ENCODE measurements at regions not wholly inside any gene's neighbourhood (a gene's known extent, or its start where the extent isn't known, plus 50 kb on each side); places are given as distances from the start of the nearest gene placed in this dataset.

DNA sequence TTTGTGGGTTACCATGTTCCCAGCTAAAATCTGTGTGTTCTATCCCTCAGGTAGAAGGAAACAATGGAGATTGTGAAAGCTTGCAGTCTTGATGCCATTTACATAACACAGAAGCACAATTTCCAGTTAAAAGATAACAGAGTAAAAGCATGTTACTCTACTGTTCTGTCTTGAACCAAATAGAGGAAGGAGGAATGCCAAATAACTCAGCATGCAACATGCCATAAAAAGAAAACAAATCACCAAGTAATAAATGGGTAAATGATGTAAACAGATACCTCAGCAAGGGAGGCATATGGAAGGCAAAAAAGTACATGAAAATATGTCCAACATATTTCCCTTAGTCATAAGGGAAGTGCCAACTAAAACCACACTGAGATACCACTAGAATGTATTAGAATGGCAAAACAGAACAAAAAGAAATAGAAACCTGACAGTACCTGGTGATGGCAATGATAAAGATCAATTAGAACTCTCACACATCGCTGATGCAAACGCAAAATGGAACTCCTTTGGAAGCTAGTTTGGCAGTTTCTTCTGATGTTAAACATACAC, 502.6 kb upstream of the HS3ST1 start:
- Histone ChIP-seq H3K9ac (ENCODE audit: low read depth in 1 of 2, low read length in 2 of 2) (no peak overlapping the region), H3K36me3 (ENCODE audit: control insufficient read depth in 4 of 4, insufficient read depth in 3 of 4, low read depth in 1 of 4, low read length in 3 of 4) (no peaks in the 10 kb centered on the region), H3K27ac (ENCODE audit: low read depth in 1 of 2, low read length in 2 of 2) (no peak overlapping the region), H3K27me3 (ENCODE audit: control insufficient read depth in 4 of 4, insufficient read depth in 4 of 4, low read length in 3 of 4) (no peaks in the 10 kb centered on the region), H3K9me3 (ENCODE audit: control insufficient read depth in 4 of 4, low read length in 3 of 4) (no peaks in the 10 kb centered on the region), H3K4me3 (ENCODE audit: low read depth in 1 of 3, low read length in 3 of 3) (no peak overlapping the region), H3K4me1 (ENCODE audit: control insufficient read depth in 4 of 4, insufficient read depth in 4 of 4, low read length in 3 of 4) (no peaks in the 10 kb centered on the region)
- WGBS, result 79% methylated on average over 2 of the region's 2 CpGs
- no peak for DNase-seq (ENCODE audit: low spot score)
- TF ChIP-seq REST (IDR thresholded peaks at IDR 0.05) (no peak), NR2F2 (IDR thresholded peaks at IDR 0.05) (no peak), JUND (IDR thresholded peaks at IDR 0.05) (no peak), ATF3 (IDR thresholded peaks at IDR 0.05) (no peak)

- no peaks in the 10 kb centered on the region for H3K36me3 ChIP-seq (ENCODE audit: control insufficient read depth in 4 of 4, insufficient read depth in 3 of 4, low read depth in 1 of 4, low read length in 3 of 4)
- H3K27me3 ChIP-seq (ENCODE audit: control insufficient read depth in 4 of 4, insufficient read depth in 4 of 4, low read length in 3 of 4), result no peaks in the 10 kb centered on the region
- TF ChIP-seq ATF3 (IDR thresholded peaks at IDR 0.05) (no peak), HNF4G (IDR thresholded peaks at IDR 0.05) (no peak), GABPA (IDR thresholded peaks at IDR 0.05 in 1 of 2, conservative IDR thresholded peaks at IDR 0.05 in 1 of 2) (no peak), SP1 (IDR thresholded peaks at IDR 0.05) (no peak), NR2F2 (IDR thresholded peaks at IDR 0.05) (no peak), YY1 (IDR thresholded peaks at IDR 0.05) (no peak), RXRA (IDR thresholded peaks at IDR 0.05) (no peak), TAF1 (conservative IDR thresholded peaks at IDR 0.05) (no peak), FOXA1 (IDR thresholded peaks at IDR 0.05) (no peak), ZBTB33 (IDR thresholded peaks at IDR 0.05) (no peak), HNF4A (conservative IDR thresholded peaks at IDR 0.05) (no peak), EGR1 (IDR thresholded peaks at IDR 0.05; ENCODE audit: low read depth in 2 of 2) (no peak), JUND (IDR thresholded peaks at IDR 0.05) (no peak), REST (IDR thresholded peaks at IDR 0.05) (no peak)
- TF ChIP-seq, protein P1, sequence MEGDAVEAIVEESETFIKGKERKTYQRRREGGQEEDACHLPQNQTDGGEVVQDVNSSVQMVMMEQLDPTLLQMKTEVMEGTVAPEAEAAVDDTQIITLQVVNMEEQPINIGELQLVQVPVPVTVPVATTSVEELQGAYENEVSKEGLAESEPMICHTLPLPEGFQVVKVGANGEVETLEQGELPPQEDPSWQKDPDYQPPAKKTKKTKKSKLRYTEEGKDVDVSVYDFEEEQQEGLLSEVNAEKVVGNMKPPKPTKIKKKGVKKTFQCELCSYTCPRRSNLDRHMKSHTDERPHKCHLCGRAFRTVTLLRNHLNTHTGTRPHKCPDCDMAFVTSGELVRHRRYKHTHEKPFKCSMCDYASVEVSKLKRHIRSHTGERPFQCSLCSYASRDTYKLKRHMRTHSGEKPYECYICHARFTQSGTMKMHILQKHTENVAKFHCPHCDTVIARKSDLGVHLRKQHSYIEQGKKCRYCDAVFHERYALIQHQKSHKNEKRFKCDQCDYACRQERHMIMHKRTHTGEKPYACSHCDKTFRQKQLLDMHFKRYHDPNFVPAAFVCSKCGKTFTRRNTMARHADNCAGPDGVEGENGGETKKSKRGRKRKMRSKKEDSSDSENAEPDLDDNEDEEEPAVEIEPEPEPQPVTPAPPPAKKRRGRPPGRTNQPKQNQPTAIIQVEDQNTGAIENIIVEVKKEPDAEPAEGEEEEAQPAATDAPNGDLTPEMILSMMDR (IDR thresholded peaks at IDR 0.05; ENCODE audit: low read depth, low read length, missing input control), result no peak
- H3K4me1 ChIP-seq (ENCODE audit: control insufficient read depth in 4 of 4, insufficient read depth in 4 of 4, low read length in 3 of 4), result no peaks in the 10 kb centered on the region
- no peak for DNase-seq (ENCODE audit: low spot score)
- H3K27ac ChIP-seq (ENCODE audit: low read depth in 1 of 2, low read length in 2 of 2), result no peak overlapping the region
- no peak overlapping the region for H3K9ac ChIP-seq (ENCODE audit: low read depth in 1 of 2, low read length in 2 of 2)
- no peak overlapping the region for H3K4me3 ChIP-seq (ENCODE audit: low read depth in 1 of 3, low read length in 3 of 3)
- H3K9me3 ChIP-seq (ENCODE audit: control insufficient read depth in 4 of 4, low read length in 3 of 4), result no peaks in the 10 kb centered on the region
- WGBS, result 68% methylated on average over 1 of the region's 1 CpG
Observed at GRCh38 chr4:11929080-11929479, 500.4 kb upstream of the HS3ST1 start.
